GM21381 (cell line): ENCODE measurements at regions not wholly inside any gene's neighbourhood (a gene's known extent, or its start where the extent isn't known, plus 50 kb on each side); places are given as distances from the start of the nearest gene placed in this dataset.
"Not testable (repeated sequence)": the region's sequence is repeated elsewhere in the genome, so short reads cannot be mapped to it uniquely, and the experiment has no call there.

Source experiments
- ATAC-seq: cut with Tn5 transposase; IDR thresholded peaks from one replicate; pipeline ENCODE4 v1.9.1; 2021; ENCODE audit warnings: mild to moderate bottlenecking, moderate library complexity; ENCODE audit not compliant: unreplicated experiment

- ATAC-seq, result no peak
Measured at GRCh38 chr12:33672836-33673577, 233.4 kb upstream of the SYT10 start.

GRCh38 chr12:33676866-33677265 lies 237.2 kb upstream of the SYT10 start:
- ATAC-seq, result no peak

GRCh38 chr12:33678221-33678964 lies 238.8 kb upstream of the SYT10 start:
- no peak for ATAC-seq

- no peak for ATAC-seq
Measured at GRCh38 chr12:33690562-33690961, 250.9 kb upstream of the SYT10 start.

- ATAC-seq, result no peak
Measured at GRCh38 chr12:33703221-33703620, 263.6 kb upstream of the SYT10 start.

- no peak for ATAC-seq
Measured at GRCh38 chr12:33706927-33707326, 267.3 kb upstream of the SYT10 start.

GRCh38 chr12:33708935-33709334 lies 269.3 kb upstream of the SYT10 start:
- no peak for ATAC-seq

- no peak for ATAC-seq
Measured at GRCh38 chr12:33710548-33710947, 270.9 kb upstream of the SYT10 start.

- no peak for ATAC-seq
Measured at GRCh38 chr12:33718631-33719030, 279.0 kb upstream of the SYT10 start.

- ATAC-seq, result no peak
Measured at GRCh38 chr12:33721561-33721960, 281.9 kb upstream of the SYT10 start.

- no peak for ATAC-seq
Measured at GRCh38 chr12:33724867-33725266, 285.2 kb upstream of the SYT10 start.

- no peak for ATAC-seq
Measured at GRCh38 chr12:33734871-33735270, 287.4 kb upstream of the ALG10 start.

- ATAC-seq, result no peak
Measured at GRCh38 chr12:33752854-33753253, 269.4 kb upstream of the ALG10 start.

- no peak for ATAC-seq
Measured at GRCh38 chr12:33757701-33758100, 264.6 kb upstream of the ALG10 start.

- no peak for ATAC-seq
Measured at GRCh38 chr12:33759279-33759678, 263.0 kb upstream of the ALG10 start.

GRCh38 chr12:33763331-33763730 lies 259.0 kb upstream of the ALG10 start:
- ATAC-seq, result no peak

- no peak for ATAC-seq
Measured at GRCh38 chr12:33770652-33771051, 251.6 kb upstream of the ALG10 start.

GRCh38 chr12:33771889-33772288 lies 250.4 kb upstream of the ALG10 start:
- ATAC-seq, result no peak

GRCh38 chr12:33773091-33773490 lies 249.2 kb upstream of the ALG10 start:
- ATAC-seq, result not testable (repeated sequence)

- no peak for ATAC-seq
Measured at GRCh38 chr12:33786532-33786931, 235.8 kb upstream of the ALG10 start.

- no peak for ATAC-seq
Measured at GRCh38 chr12:33794954-33795353, 227.3 kb upstream of the ALG10 start.

GRCh38 chr12:33795536-33795935 lies 226.8 kb upstream of the ALG10 start:
- ATAC-seq, result no peak
